Heart left ventricle (tissue), 16 donors: ENCODE measurements at regions not wholly inside any gene's neighbourhood (a gene's known extent, or its start where the extent isn't known, plus 50 kb on each side); places are given as distances from the start of the nearest gene placed in this dataset.

Experiments used
- ATAC-seq, 4 donors: fragments of 200-7000 bp; cut with Tn5 transposase; one replicate each; pipeline ENCODE4 v1.9.1; 2020 to 2022; ENCODE audit warnings: moderate library complexity in 4 of 4, mild to moderate bottlenecking in 3 of 4, moderate number of reproducible peaks in 1 of 4
- DNase-seq, 5 donors: peaks; one replicate each; pipeline ENCODE4 v3.0.0-alpha.2; 2020
- H3K27ac ChIP-seq, 12 donors: fragments of 200-600 bp; sonication (generic) in 4 of 12; one replicate each; pipeline versions ENCODE4 v1.5.0 to v1.8.0; 2016 to 2022; ENCODE audit warnings: mild to moderate bottlenecking in 2 of 12
- H3K27me3 ChIP-seq, 9 donors: fragments of 200-600 bp; sonication (generic) in 2 of 9; one replicate each; pipeline versions ENCODE4 v1.5.1 to v1.8.0; 2016 to 2022; ENCODE audit warnings: mild to moderate bottlenecking in 3 of 9
- H3K36me3 ChIP-seq, 9 donors: fragments of 200-600 bp; sonication (generic) in 2 of 9; one replicate each; pipeline versions ENCODE4 v1.5.0 to v1.8.0; 2018 to 2022; ENCODE audit warnings: mild to moderate bottlenecking in 2 of 9
- H3K4me1 ChIP-seq, 12 donors: fragments of 200-600 bp; sonication (generic) in 4 of 12; one replicate each; pipeline versions ENCODE4 v1.5.0 to v1.8.0; 2016 to 2022; ENCODE audit warnings: mild to moderate bottlenecking in 3 of 12
- H3K4me3 ChIP-seq, 12 donors: fragments of 200-600 bp; sonication (generic) in 4 of 12; one replicate each; pipeline versions ENCODE4 v1.5.0 to v1.8.0; 2017 to 2022; ENCODE audit warnings: mild to moderate bottlenecking in 9 of 12, moderate library complexity in 4 of 12
- H3K9me3 ChIP-seq, 12 donors: fragments of 200-600 bp; sonication (generic) in 4 of 12; one replicate each; pipeline versions ENCODE4 v1.5.0 to v1.8.0; 2016 to 2022; ENCODE audit warnings: mild to moderate bottlenecking in 1 of 12
- CTCF ChIP-seq, 12 donors: fragments of 200-600 bp; sonication (generic) in 4 of 12; IDR thresholded peaks; one replicate each; pipeline versions ENCODE4 v1.5.0 to v1.8.0; 2018 to 2022; ENCODE audit warnings: antibody characterized with exemption in 12 of 12, mild to moderate bottlenecking in 5 of 12
- POLR2A ChIP-seq, 2 donors: fragments of 450-650 bp; IDR thresholded peaks; one replicate each; pipeline ENCODE4 v1.6.1; 2017; ENCODE audit warnings: antibody characterized with exemption in 2 of 2, mild to moderate bottlenecking in 2 of 2, moderate library complexity in 2 of 2
- WGBS, 4 donors: extraction: QIAGEN DNeasy Blood & Tissue Kit in 2 of 4; methylation state at CpG; one replicate each; pipeline versions ENCODE4 v1.1.5 to v1.1.7; 2013 to 2018; 5-methylcytosine and 5-hydroxymethylcytosine counted together
- intact Hi-C, 10 donors: fragments of 100-400 bp; cut with DNase I; formaldehyde crosslinking; loops; one replicate each; pipeline versions ENCODE4 v1.11.1 to v1.14.2; 2022
- donor health status: ischemic (EF 13 %, LVEDD 7.1; RV severe dilation, severe dysfunction).
- donor health status: healthy with polysubstance abuse.
- donor health status: DM: no; HTN: yes; CAD: no.
- donor health status: DM: no; HTN: no; CAD: no.
- donor health status: ischemic (EF 25% LVEDD 6.9; RV normal size, moderate dysfunction).
- donor health status: ischemic (EF 25% LVEDD 5.7; RV mildly dilated, moderate dysfunction).
- donor health status: healthy.
- donor health status: DM: yes; HTN: yes; CAD: no.
- donor health status: ischemic (EF 35%, LVEDD 5.7; RV mildly dilated, moderate dysfunction).
- donor health status: nonischemic (EF 11% LVEDD 7.7; RV severe dilation, severe dysfunction).
- donor health status: DM: yes; HTN: yes; CAD: no.
- donor health status: PGD.
- donor health status: ischemic (EF 29% LVEDD 5.4; RV normal size, mild dysfunction).
- donor health status: nonischemic (EF 23%, LVEDD 6.1; RV moderate dilation, normal function).

- ATAC-seq: peak in 1 of 4 donors; percentile 31
- WGBS, 4 donors: 79 to 83% (median 79%) methylated on average over 55 to 58 of the region's 58 CpGs
- Histone ChIP-seq H3K27me3 (no peaks in the 10 kb centered on the region), H3K9me3 (peaks cover 0 to 25% (median 3%) of the 10 kb centered on the region in 12 donors), H3K4me3 (no peak overlapping the region), H3K36me3 (no peaks in the 10 kb centered on the region), H3K4me1 (no peaks in the 10 kb centered on the region), H3K27ac (no peak overlapping the region)
- intact Hi-C loops: no loop called here
- peak in 1 of 5 donors; percentile 53 for DNase-seq
- TF ChIP-seq POLR2A (IDR thresholded peaks at IDR 0.05): no peak
- no peak for TF ChIP-seq CTCF (IDR thresholded peaks at IDR 0.05)
Observed at GRCh38 chr20:29296256-29297230, 1960.9 kb upstream of the DEFB115 start.

- peaks cover 0 to 25% (median 3%) of the 10 kb centered on the region in 12 donors for H3K9me3 ChIP-seq
- no peak overlapping the region for H3K27ac ChIP-seq
- WGBS, 4 donors: 74 to 76% (median 75%) methylated on average over 69 to 70 of the region's 70 CpGs
- intact Hi-C loops: no loop called here
- TF ChIP-seq POLR2A (IDR thresholded peaks at IDR 0.05) (no peak), CTCF (IDR thresholded peaks at IDR 0.05) (no peak)
- no peak overlapping the region for H3K4me3 ChIP-seq
- peak in 1 of 4 donors; percentile 49 for ATAC-seq
- H3K4me1 ChIP-seq: no peaks in the 10 kb centered on the region
- no peaks in the 10 kb centered on the region for H3K36me3 ChIP-seq
- peak in 1 of 5 donors; percentile 46 for DNase-seq
- H3K27me3 ChIP-seq: no peaks in the 10 kb centered on the region
Observed at GRCh38 chr20:29297411-29298270, 1959.8 kb upstream of the DEFB115 start.

- H3K36me3 ChIP-seq: no peaks in the 10 kb centered on the region
- no peaks in the 10 kb centered on the region for H3K4me1 ChIP-seq
- WGBS, 4 donors: 73 to 84% (median 78%) methylated on average over 12 of the region's 12 CpGs
- no peaks in the 10 kb centered on the region for H3K27me3 ChIP-seq
- ATAC-seq (no peak), DNase-seq (no peak)
- no peak overlapping the region for H3K4me3 ChIP-seq
- peaks cover 0 to 25% (median 3%) of the 10 kb centered on the region in 12 donors for H3K9me3 ChIP-seq
- H3K27ac ChIP-seq: no peak overlapping the region
- intact Hi-C loops: no loop called here
- TF ChIP-seq POLR2A (IDR thresholded peaks at IDR 0.05) (no peak), CTCF (IDR thresholded peaks at IDR 0.05) (no peak)
Observed at GRCh38 chr20:29298271-29298590, 1959.2 kb upstream of the DEFB115 start.
